ENCODE measurements at regions not wholly inside any gene's neighbourhood (a gene's known extent, or its start where the extent isn't known, plus 50 kb on each side); places are given as distances from the start of the nearest gene placed in this dataset.
"Not testable (repeated sequence)": the region's sequence is repeated elsewhere in the genome, so short reads cannot be mapped to it uniquely, and the experiment has no call there.

DNA sequence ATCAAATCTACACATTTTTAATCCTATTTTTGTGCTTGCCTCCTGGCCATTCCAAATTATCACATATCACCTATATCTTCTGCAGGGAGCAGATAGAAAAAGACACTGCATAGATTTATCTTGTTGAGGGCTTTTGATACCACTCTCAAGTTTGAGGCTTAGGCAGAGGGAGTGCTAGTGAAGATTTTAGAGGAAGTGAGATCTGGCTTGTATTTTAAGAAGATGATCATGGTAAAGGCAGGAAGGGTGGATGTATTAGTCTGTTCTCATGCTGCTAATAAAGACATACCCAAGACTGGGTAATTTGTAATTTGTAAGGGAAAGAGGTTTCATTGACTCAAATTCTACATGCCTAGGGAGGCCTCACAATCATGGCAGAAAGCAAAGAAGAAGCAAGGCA, 220.9 kb upstream of the TUT7 start:
- no peak for DNase-seq (ENCODE audit: low spot score)

DNA sequence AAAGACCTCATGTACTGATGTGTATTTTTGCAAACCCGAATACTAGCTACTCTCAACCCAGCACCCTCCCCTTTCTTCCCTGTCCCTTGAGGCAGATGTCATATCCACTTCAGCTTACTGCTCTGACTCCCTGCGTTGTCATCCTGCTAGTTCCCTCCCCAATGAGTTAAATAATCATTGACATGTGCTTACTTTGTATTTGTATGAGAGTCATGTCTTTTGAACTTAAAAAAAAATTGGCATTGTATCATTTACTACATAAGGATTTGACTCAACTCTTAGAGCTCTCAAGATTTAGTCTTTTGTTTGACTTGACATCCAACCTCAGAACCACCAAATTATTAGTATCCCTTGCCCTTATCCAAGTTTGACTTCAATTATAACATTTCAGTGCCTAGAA, 219.7 kb upstream of the TUT7 start:
- no peak for DNase-seq (ENCODE audit: low spot score)

DNA sequence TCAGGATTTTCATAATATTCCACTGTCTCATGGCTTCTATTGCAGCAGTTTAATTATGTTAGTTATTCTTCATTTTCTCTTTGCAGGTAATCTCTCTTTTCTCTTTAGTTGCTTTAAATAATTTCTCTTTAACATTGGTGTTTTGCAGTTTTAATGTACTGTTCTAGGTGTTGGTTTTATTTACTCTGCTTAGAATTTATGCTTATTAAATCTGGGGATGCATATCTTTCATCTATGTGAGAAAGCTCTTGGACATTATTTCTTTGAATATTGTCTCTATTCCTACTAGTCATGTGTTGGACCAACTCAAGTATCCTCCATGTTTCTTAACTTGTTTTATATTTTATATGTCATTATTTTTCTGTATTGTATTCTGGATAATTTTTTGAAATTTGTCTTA, 218.7 kb upstream of the TUT7 start:
- no peak for DNase-seq (ENCODE audit: low spot score)

DNA sequence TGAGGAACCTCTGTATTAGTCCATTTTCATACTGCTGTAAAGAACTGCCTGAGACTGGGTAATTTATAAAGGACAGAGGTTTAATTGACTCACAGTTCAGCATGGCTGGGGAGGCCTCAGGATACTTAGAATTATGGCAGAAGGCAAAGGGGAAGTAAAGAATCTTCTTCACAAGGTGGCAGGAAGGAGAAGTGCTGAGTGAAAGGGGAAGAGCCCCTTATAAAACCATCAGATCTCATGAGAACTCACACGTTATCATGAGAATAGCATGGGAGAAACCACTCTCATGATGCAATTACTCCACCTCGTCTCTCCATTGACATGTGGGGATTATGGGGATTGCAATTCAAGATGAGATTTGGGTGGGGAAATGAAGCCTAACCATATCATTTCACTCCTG, 211.4 kb upstream of the TUT7 start:
- not testable (repeated sequence) for DNase-seq (ENCODE audit: low spot score)

DNA sequence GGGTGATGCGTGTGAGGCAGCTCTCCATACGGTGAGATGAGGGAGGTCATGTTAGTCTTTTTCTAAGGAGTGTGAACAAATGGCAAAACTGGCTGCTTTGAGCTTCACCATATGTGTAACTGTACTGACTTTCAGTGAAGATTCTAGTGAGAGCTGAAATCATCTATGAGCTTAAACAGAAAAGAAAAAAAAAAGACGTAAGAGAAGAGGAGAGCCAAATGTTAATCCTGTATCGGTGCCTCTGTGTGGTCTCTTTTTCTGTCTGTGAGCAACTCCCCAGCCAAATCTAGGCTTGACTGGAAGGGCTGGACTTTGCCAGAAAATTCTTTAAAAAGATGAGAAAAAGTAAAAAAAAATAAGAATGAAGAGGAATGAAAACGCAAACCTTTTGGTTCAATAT, 209.7 kb upstream of the TUT7 start:
- no peak for DNase-seq (ENCODE audit: low spot score)

DNA sequence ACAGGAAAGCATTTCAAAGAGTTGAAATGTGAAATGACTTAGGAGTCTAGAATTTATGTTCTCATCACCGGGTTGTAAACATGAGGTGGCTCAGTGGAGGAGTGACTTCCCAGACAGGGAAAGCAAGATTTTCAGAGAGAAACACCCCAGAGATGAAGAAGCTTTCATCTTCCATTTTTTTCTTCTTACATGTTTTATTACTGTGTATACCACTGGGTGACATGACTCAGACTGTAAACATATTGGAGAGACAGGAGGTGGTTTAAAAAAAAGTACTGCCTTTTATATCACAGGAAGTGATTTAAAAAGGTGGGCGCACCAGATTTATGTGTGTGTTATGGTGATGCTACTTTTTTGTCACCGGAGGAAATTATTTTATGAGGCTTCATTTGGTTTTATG, 209.1 kb upstream of the TUT7 start:
- no peak for DNase-seq (ENCODE audit: low spot score)

DNA sequence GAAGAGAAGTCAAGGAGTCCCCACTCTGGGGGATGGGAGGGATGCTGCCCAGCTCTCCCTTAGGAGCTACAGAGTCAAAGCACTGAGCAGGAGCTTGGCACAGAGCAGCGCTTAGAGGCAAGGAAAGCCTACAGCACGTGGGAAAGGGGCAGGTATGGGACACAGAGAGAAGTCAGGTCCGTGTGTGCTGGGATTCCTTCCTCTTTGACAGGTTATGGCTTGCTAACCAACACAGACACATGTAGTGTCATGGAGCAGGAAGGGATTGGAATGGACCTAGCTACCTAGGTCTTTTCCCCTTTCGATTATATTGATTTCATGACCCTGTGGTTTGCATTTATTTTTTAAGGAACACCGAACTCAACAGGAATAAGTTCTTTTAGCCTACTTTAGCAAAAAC, 208.5 kb upstream of the TUT7 start:
- no peak for DNase-seq (ENCODE audit: low spot score)

DNA sequence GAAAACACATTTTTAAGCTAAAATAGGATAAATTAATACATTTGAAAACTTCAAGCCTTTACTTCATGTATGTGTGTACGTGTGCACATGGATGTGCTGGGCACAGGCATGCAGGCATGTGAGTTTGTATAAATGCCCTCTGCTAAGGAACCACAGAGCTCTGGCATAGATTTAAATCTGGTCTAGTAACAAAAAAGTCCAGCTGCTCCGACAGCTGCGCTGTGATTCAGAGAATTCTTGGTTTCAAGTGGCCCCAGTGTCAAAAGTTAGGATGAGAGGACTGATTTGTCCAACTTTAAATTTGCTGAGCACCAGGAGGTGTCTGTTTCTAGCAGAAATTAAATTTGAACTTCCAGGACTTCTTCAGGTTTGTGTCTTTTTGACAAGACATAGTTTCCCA, 203.7 kb upstream of the TUT7 start:
- no peak for DNase-seq (ENCODE audit: low spot score)

DNA sequence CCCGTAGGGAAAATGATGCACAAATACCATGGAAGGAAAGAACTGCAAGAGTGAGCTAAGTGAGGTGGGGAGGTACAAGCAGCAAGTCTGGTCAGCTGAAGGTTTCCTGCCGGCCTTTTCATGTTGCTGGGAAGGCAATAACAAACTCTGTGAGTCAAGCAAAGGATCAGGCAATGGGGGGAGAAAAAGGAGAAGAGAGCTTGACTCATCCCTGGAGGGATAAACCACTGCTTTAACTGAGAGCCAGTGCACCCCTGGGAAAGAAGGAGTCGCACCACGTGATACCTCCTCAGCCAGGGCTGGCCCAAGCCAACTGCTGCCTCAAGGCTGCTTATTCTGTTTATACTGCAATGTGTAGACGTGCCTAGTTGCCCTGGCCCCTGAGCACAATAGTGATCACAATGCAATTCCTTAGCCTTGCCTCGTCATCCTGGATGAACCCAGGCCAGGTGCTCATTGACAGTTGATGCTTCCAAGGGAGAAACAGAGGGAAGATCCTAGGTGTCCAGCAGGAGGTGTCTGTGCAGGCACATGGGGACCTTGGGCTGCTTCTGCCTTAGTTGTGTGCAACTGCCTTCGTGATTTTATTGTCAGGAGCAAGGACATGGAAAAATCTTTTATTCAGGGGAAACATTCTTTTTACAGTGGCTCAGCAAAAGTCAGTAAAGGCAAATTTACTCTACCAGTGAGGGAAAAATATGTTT, 203.0 kb upstream of the TUT7 start:
- DNase-seq (ENCODE audit: low spot score), result no peak

DNA sequence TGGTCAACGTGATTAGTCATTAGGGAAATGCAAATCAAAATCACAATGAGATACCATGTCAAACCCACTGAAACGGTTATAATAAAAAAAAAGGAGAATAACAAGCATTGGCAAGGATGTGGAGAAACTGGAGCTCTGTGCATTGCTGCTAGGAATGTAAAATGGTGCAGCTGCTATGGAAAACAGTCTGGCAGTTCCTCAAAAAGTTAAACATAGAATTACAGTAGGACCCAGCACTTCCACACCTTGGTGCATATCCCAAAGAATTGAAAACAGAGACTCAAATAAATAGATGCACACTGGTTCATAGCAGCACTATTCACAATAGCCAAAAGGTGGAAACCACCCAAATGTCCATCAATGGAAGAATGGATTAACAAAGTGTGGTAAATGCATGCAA, 201.5 kb upstream of the TUT7 start:
- DNase-seq (ENCODE audit: low spot score), result no peak

DNA sequence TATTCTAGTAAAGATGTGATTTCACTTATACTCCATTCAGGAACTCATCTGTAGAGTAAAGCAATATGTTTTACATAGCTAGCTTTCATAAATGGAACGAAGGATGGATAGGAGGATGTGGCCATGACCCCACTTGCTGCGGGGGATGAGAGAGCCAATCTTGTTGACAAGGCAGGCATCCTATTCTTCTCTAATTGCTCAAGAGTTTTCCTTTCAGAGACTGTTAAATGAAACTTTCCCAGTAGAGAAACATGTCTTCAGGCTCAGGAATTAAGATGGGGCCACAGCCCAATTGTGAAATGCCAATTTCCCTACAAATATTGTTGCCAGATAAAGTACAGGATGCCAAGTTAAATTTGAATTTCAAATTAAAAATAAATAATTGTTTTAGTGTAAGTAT, 196.2 kb upstream of the TUT7 start:
- DNase-seq (ENCODE audit: low spot score), result no peak

DNA sequence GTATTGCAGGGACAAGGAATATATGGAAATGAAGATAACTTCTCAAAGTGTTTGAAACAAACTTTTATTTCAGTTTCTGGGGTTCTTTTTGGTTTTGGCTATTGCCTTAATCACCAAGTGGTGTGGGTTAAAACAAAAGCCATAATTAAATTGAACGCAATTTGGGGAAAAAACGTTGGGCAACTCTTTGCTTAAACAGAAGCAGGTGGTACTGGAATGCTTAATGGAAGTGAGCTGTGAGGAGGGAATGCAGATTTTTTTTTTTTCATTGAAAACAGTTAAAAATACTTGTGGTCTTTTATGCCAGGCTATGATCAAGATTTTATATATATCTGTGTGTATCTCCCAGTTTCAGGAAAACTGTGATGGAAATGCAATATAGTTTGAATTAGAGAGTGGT, 195.7 kb upstream of the TUT7 start:
- DNase-seq (ENCODE audit: low spot score), result no peak

DNA sequence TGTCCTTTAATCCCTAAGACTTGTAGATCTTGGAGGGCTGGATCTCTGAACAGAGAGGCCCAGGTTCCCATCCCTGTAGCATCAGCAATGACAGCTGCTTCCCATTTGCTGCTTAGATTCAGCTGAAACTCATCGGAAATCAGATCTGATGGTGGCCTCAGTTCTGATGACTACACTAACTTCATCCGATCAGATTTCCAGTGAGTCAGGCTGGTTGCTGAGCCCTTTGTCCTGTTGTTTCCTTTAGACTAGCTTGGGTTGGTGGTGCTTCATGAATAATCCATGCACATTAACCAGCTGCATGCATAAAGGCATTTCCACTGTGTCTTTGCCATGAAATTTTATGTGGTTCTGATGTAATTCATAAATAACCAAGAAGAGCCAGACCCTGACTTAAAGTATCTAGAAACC, 195.2 kb upstream of the TUT7 start:
- DNase-seq (ENCODE audit: low spot score), result no peak

DNA sequence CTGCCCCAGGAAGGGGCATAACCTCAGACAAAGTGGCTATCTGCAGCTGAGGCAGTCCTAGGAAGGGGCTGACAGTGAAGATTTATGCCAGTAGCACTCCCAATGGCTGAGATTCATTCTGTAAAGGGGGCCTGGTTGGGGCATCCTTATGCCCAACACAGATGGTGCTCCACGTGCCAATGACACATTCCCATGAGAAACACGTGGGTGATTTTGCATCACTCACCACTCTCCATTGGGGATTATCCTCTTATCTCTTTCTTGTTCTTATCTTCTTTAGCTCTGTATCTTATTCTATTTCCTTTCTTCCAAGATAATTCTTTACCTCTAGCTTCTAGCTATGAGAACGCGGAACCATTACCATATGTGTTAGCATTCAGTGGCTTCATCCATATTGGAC, 194.0 kb upstream of the TUT7 start:
- no peak for DNase-seq (ENCODE audit: low spot score)

DNA sequence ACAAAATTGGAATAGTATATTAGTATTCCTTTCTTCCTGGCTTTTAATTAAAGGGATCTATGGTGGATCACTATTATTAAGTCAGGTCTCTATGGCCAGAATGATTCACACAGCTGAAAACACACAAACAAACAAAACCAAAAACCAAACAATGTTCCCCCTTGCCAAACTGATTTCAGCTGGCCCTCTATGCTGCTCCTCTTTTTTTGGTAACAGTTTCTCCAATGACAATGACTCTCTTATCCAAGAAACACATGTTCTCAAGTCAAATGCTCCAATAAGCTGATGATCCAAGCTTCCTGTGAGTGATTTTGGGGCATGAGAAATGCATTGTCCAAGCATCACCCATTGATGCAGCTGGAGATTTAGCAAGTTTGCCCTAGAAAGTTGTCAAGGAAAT, 193.4 kb upstream of the TUT7 start:
- DNase-seq (ENCODE audit: low spot score), result no peak

DNA sequence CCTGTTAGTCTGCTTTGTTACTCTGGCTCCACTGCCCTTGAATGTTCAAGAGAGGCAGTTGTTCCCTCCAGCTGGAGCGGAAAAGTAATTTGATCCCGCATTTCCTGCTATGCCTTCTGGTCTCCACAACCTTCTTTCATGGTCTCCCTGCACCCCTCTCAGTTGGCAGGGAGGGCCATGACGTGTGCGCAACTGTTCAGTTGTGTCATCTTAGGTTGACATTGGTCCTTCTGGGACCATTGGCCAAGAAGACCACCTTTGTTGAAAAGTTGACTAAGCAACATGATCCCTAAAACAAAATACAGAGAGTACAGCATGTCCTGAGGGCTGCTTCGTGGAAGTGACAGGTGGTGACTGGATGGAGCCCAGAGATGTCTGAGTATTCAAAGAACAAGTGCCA, 192.5 kb upstream of the TUT7 start:
- no peak for DNase-seq (ENCODE audit: low spot score)

DNA sequence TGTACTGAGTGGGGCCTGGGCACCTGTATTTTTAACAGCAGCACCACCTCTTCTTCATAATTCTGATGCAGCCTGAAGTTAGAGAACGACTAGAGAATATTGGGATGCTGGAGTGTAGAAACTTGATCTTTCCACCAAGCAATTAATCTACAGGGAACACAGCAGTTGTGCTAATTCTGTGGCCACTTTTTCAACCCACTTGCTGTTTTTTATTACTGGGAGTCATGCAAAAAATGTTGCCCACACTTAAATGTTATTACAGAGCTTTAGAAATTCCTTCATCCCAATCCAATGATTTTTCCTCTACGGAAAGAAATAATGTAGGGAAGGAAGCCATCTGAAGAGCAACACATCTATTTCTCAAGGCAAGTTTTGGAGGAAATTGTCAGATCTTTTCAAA, 190.9 kb upstream of the TUT7 start:
- DNase-seq (ENCODE audit: low spot score), result no peak

DNA sequence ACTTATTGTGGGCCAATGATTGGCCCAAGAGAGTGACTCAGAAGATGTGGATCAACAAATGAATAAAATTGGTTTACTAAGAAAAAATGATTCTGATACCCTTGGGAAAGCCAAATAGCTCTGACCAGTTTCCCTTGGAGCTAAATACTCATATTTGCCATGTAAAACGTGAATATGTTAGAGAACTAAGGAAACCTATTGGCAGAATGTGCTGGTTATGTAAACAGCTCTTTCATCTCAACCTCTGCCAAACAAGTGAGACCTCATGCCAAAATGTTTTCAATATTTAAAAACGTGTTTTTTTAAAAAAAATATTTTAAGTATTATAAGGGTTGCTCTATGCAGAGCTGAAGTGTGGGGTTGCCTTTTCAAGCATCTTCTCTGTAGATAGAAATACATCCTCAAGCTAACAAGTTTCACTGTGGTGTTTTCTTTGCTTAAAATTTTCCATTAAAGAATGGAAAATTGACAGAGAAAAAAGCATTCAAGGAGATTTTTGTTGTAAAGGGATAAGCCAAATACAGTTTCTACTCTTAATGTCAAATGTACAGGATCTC, 186.9 kb upstream of the TUT7 start:
- no peak for DNase-seq (ENCODE audit: low spot score)

DNA sequence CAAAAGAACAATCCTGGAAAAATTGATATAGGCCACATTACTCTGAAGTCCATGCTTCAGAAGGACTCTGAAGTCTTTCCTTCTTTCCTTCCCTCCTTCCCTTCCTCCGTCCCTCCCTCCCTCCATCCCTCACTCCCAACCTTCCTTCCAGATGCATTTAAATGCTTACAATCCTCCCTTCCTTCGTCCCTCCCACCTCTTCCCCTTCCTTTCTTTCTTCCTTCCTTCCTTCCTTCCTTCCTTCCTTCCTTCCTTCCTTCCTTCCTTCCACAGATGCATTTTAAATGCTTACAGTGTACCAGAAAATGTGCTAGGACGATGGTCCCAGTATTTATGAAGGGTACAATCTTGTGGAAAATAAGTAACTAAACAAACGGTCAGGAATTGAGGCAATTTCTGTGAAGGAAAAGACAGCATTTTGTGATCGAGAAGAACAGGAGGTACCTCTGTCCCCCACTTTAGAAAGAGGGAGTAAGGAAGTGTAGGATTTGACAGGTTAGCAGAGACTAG, 181.3 kb upstream of the TUT7 start:
- DNase-seq (ENCODE audit: low spot score), result no peak

DNA sequence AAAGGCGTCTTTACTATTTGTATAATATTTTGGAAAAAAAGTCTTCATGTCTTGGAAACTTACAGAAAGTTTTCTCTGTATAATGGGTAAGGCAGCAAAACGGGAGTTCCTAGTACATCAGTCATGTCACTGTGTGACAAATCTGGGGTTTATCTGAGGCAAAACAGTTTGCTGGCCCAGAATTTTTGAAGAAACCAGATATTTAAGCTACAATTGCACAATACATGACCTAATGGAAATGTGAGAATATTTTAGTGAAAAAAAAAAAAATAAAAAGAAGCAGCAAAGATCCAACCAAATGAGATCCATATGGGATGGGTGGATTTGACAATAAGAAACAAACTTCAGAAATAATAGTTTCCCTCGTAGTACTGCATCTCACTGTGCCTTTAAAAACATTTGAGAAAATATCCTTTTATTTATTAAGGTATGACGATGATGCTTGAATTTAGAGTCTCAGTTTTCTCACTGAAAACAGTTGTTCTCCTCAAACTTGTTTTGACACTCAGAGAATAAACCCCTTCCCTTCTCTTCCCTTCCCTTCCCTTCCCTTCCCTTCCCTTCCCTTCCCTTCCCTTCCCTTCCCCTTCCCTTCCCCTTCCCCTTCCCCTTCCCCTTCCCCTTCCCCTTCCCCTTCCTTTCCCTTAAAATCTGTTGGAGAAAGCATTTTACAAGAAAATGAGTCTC, 180.5 kb upstream of the TUT7 start:
- no peak for DNase-seq (ENCODE audit: low spot score)

DNA sequence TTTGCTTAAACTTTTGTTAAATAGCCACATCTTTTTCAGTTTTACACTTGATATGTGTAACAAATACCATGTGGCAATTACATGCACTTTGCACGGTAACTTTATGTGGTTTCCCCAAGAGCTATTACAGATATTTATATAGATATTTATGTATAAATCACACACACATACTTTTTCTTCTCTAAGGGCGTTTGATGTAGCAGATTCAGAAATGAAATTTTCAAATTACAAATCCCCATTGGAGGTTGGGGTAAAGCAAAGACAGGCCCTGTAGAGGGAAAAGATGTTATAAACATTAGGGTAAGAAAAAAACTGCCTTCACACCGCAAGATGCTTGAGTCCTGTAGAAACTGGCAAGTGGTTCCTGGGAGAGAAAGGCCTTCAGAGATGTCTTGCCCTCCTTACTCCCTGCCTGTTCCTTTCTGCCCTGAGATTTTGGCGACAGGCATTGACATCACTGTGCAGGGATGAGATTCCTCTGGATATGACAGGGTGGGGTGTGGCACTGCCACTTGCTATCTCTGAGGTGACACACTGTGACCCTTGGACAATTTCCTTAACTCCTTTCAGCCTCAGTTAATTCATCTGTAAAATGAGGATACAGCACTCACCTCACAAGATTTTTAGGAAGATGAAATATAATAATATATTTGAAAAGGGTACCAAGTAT, 177.9 kb upstream of the TUT7 start:
- no peak for DNase-seq (ENCODE audit: low spot score)

DNA sequence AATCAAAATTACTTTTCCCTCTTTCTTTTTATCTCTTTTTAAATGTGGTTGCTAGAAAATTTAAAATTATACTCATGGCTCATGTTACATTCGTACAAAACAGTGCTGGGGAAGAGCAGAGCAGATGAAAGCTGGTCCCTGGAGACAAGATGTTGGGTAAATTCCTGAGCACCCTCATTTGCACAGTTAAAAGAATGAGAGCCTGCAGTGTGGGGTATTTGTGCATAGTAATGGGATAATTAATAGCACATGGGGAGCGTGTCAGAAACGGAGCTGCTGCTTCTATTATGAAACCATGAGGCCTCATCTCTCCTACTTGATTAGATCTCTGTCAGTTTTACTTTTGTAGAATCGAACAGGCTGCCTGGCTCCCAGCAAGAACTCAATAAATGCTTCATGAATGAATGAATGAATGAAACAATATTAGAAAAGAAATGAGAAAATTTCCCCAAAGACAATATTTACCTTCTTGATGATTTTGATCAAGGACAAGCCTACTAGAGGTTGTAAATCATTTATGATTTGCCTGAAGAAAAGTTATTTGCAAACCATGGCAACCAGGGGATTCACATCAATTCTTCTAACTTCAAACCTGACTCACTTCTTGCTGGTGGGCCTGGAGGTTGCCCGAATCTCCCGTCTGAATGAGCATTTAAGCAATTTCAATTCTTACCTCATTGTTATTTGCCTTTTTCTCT, 177.2 kb upstream of the TUT7 start:
- DNase-seq (ENCODE audit: low spot score), result no peak

Data from COLO829 (cell line).